GM12878 (cell line): ENCODE measurements at regions not wholly inside any gene's neighbourhood (a gene's known extent, or its start where the extent isn't known, plus 50 kb on each side); places are given as distances from the start of the nearest gene placed in this dataset.

Source experiments
- CHD2 ChIP-seq: IDR thresholded peaks from 2 replicates; pipeline ENCODE4 v1.6.1; 2011; ENCODE audit warnings: low read depth, low read length, improper control_type of control experiment, borderline replicate concordance
- EP300 ChIP-seq, 2 experiments: fragments of 150-350 bp in 1 of 2; IDR thresholded peaks; 2 replicates each; pipeline ENCODE4 v1.6.1; 2011 to 2012; ENCODE audit warnings: low read depth in 2 of 2, low read length in 2 of 2, borderline replicate concordance in 1 of 2, improper control_type of control experiment in 1 of 2, inconsistent platforms in 1 of 2; ENCODE audit not compliant: control insufficient read depth in 1 of 2
- HDAC6 ChIP-seq: fragments of 200-600 bp; sonication (generic); IDR thresholded peaks from one replicate; pipeline ENCODE4 v1.8.0; 2017; ENCODE audit warnings: antibody characterized with exemption; ENCODE audit not compliant: unreplicated experiment
- IRF5 ChIP-seq: fragments of 450-650 bp; IDR thresholded peaks from 2 replicates; pipeline ENCODE4 v1.6.1; 2017; ENCODE audit warnings: borderline replicate concordance
- POU2F2 ChIP-seq: IDR thresholded peaks from 3 replicates; pipeline ENCODE4 v1.6.1; 2011; ENCODE audit warnings: low read depth, mild to moderate bottlenecking, low read length, borderline replicate concordance
- REST ChIP-seq: IDR thresholded peaks from 2 replicates; pipeline ENCODE4 v1.6.1; 2012; ENCODE audit warnings: mild to moderate bottlenecking, low read depth, low read length
- USF2 ChIP-seq: IDR thresholded peaks from 2 replicates; pipeline ENCODE4 v1.6.1; 2011; ENCODE audit warnings: low read depth, low read length, improper control_type of control experiment, borderline replicate concordance
- ZBTB4 ChIP-seq: fragments of 450-650 bp; formaldehyde crosslinking; IDR thresholded peaks from 2 replicates; pipeline ENCODE4 v1.4.0; 2022; ENCODE audit warnings: mild to moderate bottlenecking, moderate library complexity

GRCh38 chr13:107360010-107360409 is 792.1 kb upstream of the ARGLU1 start (continued):
- TF ChIP-seq ZBTB4 (CRISPR knock-in tag) (no peak), CHD2 (no peak), HDAC6 (no peak), USF2 (no peak), EP300 (IDR thresholded peaks at IDR 0.05; ENCODE audit: borderline replicate concordance in 1 of 2, control insufficient read depth in 1 of 2, low read depth in 2 of 2, low read length in 2 of 2) (no peak), REST (no peak), IRF5 (no peak), POU2F2 (no peak)
